GM23338 (cell line): ENCODE measurements at regions not wholly inside any gene's neighbourhood (a gene's known extent, or its start where the extent isn't known, plus 50 kb on each side); places are given as distances from the start of the nearest gene placed in this dataset.

Experiments
- ATAC-seq: fragments of 200-7000 bp; cut with Tn5 transposase; 3 replicates; pipeline ENCODE4 v1.9.1; 2020
- DNase-seq: peaks from one replicate; pipeline ENCODE4 v3.0.0-alpha.2; 2015; ENCODE audit warnings: low spot score
- H2AFZ ChIP-seq: fragments of 200-600 bp; sonication (generic); 2 replicates; pipeline ENCODE4 v1.8.0; 2016; ENCODE audit warnings: antibody characterized with exemption, mild to moderate bottlenecking, moderate library complexity
- H3F3A ChIP-seq: fragments of 200-600 bp; sonication (generic); replicated peaks from 2 replicates; pipeline ENCODE4 v1.8.0; 2017; ENCODE audit warnings: antibody characterized with exemption, mixed run types, low read depth
- H3K27ac ChIP-seq: fragments of 200-600 bp; sonication (generic); 2 replicates; pipeline ENCODE4 v1.6.1; 2016; ENCODE audit warnings: low read depth
- H3K27me3 ChIP-seq: fragments of 200-600 bp; sonication (generic); 2 replicates; pipeline ENCODE4 v1.8.0; 2016; ENCODE audit warnings: mild to moderate bottlenecking, mixed run types, moderate library complexity; ENCODE audit not compliant: insufficient read depth
- H3K36me3 ChIP-seq: fragments of 200-600 bp; sonication (generic); 2 replicates; pipeline ENCODE4 v1.8.0; 2016; ENCODE audit warnings: mild to moderate bottlenecking; ENCODE audit not compliant: insufficient read depth
- H3K4me1 ChIP-seq: fragments of 200-600 bp; sonication (generic); 2 replicates; pipeline ENCODE4 v1.8.0; 2016; ENCODE audit warnings: mild to moderate bottlenecking, moderate library complexity; ENCODE audit not compliant: insufficient read depth
- H3K4me2 ChIP-seq: fragments of 200-600 bp; sonication (generic); 2 replicates; pipeline ENCODE4 v1.7.1; 2017; ENCODE audit warnings: mixed run types
- H3K4me3 ChIP-seq: fragments of 200-600 bp; sonication (generic); 2 replicates; pipeline ENCODE4 v1.6.1; 2016; ENCODE audit warnings: mixed run types
- H3K79me2 ChIP-seq: fragments of 200-600 bp; sonication (generic); replicated peaks from 2 replicates; pipeline ENCODE4 v1.8.0; 2017; ENCODE audit warnings: mild to moderate bottlenecking; ENCODE audit not compliant: insufficient read depth
- H3K9me2 ChIP-seq: fragments of 200-600 bp; sonication (generic); 2 replicates; pipeline ENCODE4 v1.8.0; 2017; ENCODE audit not compliant: insufficient read depth
- H4K20me1 ChIP-seq: fragments of 200-600 bp; sonication (generic); replicated peaks from 2 replicates; pipeline ENCODE4 v1.8.0; 2017; ENCODE audit warnings: mild to moderate bottlenecking; ENCODE audit not compliant: insufficient read depth
- H3K27ac Mint-ChIP-seq: 2 replicates; pipeline ENCODE4 v1.8.0; 2020; ENCODE audit warnings: inconsistent platforms, mild to moderate bottlenecking, moderate library complexity, mixed read lengths
- H3K27me3 Mint-ChIP-seq: 3 replicates; pipeline ENCODE4 v1.8.0; 2022; ENCODE audit warnings: low read depth, mild to moderate bottlenecking, moderate library complexity, mixed read lengths, inconsistent platforms; ENCODE audit not compliant: insufficient read depth, poor library complexity
- H3K36me3 Mint-ChIP-seq: 3 replicates; pipeline ENCODE4 v1.8.0; 2021; ENCODE audit warnings: low read depth, mild to moderate bottlenecking, inconsistent platforms, moderate library complexity, mixed read lengths
- H3K4me1 Mint-ChIP-seq: 3 replicates; pipeline ENCODE4 v1.8.0; 2020; ENCODE audit warnings: mild to moderate bottlenecking, inconsistent platforms, mixed read lengths
- H3K4me3 Mint-ChIP-seq: 3 replicates; pipeline ENCODE4 v1.8.0; 2021; ENCODE audit warnings: moderate library complexity, mild to moderate bottlenecking, inconsistent platforms, mixed read lengths
- H3K9me3 Mint-ChIP-seq: 3 replicates; pipeline ENCODE4 v1.8.0; 2020; ENCODE audit warnings: moderate library complexity, mild to moderate bottlenecking, inconsistent platforms, mixed read lengths
- CREB1 ChIP-seq: fragments of 250-450 bp; sonication (Bioruptor Pico); IDR thresholded peaks from 2 replicates; pipeline ENCODE4 v1.5.0; 2020; ENCODE audit warnings: low read depth, mild to moderate bottlenecking, moderate library complexity
- CTCF ChIP-seq, 2 experiments: fragments of 200-600 bp in 1 of 2; sonication (generic) in 1 of 2; conservative IDR thresholded peaks; 2 replicates each; pipeline versions ENCODE4 v1.5.1 to v1.6.1; 2016 to 2017; ENCODE audit warnings: antibody characterized with exemption in 2 of 2, low read depth in 2 of 2, mild to moderate bottlenecking in 2 of 2, moderate library complexity in 1 of 2
- EZH2 ChIP-seq: fragments of 200-600 bp; sonication (generic); IDR thresholded peaks from one replicate; pipeline ENCODE4 v1.8.0; 2017; ENCODE audit warnings: antibody characterized with exemption, mild to moderate bottlenecking, low read depth; ENCODE audit not compliant: unreplicated experiment
- EZH2phosphoT487 ChIP-seq: fragments of 200-600 bp; sonication (generic); IDR thresholded peaks from one replicate; pipeline ENCODE4 v1.8.1; 2018; ENCODE audit warnings: antibody characterized with exemption; ENCODE audit not compliant: unreplicated experiment
- JUNB ChIP-seq: IDR thresholded peaks from one replicate; pipeline ENCODE4 v1.6.1; 2016; ENCODE audit warnings: antibody characterized with exemption; ENCODE audit not compliant: unreplicated experiment
- NANOG ChIP-seq: IDR thresholded peaks from 2 replicates; pipeline ENCODE4 v1.6.1; 2016; ENCODE audit warnings: antibody characterized with exemption, borderline replicate concordance
- POLR2AphosphoS5 ChIP-seq: IDR thresholded peaks from 2 replicates; pipeline ENCODE4 v1.6.1; 2016; ENCODE audit warnings: antibody characterized with exemption, low read depth
- ZNF331 ChIP-seq: fragments of 250-450 bp; sonication (Bioruptor Pico); IDR thresholded peaks from 2 replicates; pipeline ENCODE4 v1.5.0; 2020; ENCODE audit warnings: low read depth, mild to moderate bottlenecking, moderate library complexity
- ZNF462 ChIP-seq: fragments of 250-450 bp; sonication (Bioruptor Pico); IDR thresholded peaks from 2 replicates; pipeline ENCODE4 v1.5.0; 2020; ENCODE audit warnings: mild to moderate bottlenecking, moderate library complexity
- TF ChIP-seq, protein P1 (sequence below): IDR thresholded peaks from one replicate; pipeline ENCODE4 v1.6.1; 2018; ENCODE audit warnings: antibody characterized with exemption; ENCODE audit not compliant: unreplicated experiment
- TF ChIP-seq, protein P2 (sequence below): IDR thresholded peaks from 2 replicates; pipeline ENCODE4 v1.6.1; 2016; ENCODE audit warnings: antibody characterized with exemption

- TF ChIP-seq, protein P1, sequence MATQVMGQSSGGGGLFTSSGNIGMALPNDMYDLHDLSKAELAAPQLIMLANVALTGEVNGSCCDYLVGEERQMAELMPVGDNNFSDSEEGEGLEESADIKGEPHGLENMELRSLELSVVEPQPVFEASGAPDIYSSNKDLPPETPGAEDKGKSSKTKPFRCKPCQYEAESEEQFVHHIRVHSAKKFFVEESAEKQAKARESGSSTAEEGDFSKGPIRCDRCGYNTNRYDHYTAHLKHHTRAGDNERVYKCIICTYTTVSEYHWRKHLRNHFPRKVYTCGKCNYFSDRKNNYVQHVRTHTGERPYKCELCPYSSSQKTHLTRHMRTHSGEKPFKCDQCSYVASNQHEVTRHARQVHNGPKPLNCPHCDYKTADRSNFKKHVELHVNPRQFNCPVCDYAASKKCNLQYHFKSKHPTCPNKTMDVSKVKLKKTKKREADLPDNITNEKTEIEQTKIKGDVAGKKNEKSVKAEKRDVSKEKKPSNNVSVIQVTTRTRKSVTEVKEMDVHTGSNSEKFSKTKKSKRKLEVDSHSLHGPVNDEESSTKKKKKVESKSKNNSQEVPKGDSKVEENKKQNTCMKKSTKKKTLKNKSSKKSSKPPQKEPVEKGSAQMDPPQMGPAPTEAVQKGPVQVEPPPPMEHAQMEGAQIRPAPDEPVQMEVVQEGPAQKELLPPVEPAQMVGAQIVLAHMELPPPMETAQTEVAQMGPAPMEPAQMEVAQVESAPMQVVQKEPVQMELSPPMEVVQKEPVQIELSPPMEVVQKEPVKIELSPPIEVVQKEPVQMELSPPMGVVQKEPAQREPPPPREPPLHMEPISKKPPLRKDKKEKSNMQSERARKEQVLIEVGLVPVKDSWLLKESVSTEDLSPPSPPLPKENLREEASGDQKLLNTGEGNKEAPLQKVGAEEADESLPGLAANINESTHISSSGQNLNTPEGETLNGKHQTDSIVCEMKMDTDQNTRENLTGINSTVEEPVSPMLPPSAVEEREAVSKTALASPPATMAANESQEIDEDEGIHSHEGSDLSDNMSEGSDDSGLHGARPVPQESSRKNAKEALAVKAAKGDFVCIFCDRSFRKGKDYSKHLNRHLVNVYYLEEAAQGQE, result no peak
- TF ChIP-seq ZNF331 (no peak), POLR2AphosphoS5 (no peak), CTCF (conservative IDR thresholded peaks at IDR 0.05; ENCODE audit: low read depth in 2 of 2) (no peak), EZH2 (no peak), EZH2phosphoT487 (no peak)
Observed at GRCh38 chr18:60246606-60247005, 126.0 kb downstream of the MC4R start (continued).

- Histone ChIP-seq H3K4me2 (no peak overlapping the region), H3K79me2 (no peaks in the 10 kb centered on the region), H3K36me3 (no peaks in the 10 kb centered on the region), H3K27me3 (no peaks in the 10 kb centered on the region), H3F3A (no peaks in the 10 kb centered on the region), H2AFZ (no peak overlapping the region), H3K9me2 (no peaks in the 10 kb centered on the region), H4K20me1 (no peaks in the 10 kb centered on the region), H3K4me1 (0 out of 2 replicates have a peak, but pooled peaks cover 4% of the 10 kb centered on the region), H3K4me3 (no peak overlapping the region), H3K27ac (no peak overlapping the region)
- Mint-ChIP-seq H3K27ac (no peak overlapping the region), H3K27me3 (no peaks in the 10 kb centered on the region), H3K9me3 (peaks cover 8% of the 10 kb centered on the region; the same call in 2 of the 3 replicates), H3K4me1 (peaks cover 6% of the 10 kb centered on the region), H3K36me3 (no peaks in the 10 kb centered on the region), H3K4me3 (no peak overlapping the region)
- DNase-seq (no peak), ATAC-seq (no peak)
- TF ChIP-seq EZH2phosphoT487 (no peak), NANOG (no peak), EZH2 (no peak), JUNB (no peak), CREB1 (CRISPR knock-in tag) (no peak), ZNF462 (no peak)
- TF ChIP-seq, protein P2, sequence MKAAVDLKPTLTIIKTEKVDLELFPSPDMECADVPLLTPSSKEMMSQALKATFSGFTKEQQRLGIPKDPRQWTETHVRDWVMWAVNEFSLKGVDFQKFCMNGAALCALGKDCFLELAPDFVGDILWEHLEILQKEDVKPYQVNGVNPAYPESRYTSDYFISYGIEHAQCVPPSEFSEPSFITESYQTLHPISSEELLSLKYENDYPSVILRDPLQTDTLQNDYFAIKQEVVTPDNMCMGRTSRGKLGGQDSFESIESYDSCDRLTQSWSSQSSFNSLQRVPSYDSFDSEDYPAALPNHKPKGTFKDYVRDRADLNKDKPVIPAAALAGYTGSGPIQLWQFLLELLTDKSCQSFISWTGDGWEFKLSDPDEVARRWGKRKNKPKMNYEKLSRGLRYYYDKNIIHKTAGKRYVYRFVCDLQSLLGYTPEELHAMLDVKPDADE, result no peak
Observed at GRCh38 chr18:60245096-60245495, 127.5 kb downstream of the MC4R start.
